C4-2B (cell line): ENCODE measurements at regions not wholly inside any gene's neighbourhood (a gene's known extent, or its start where the extent isn't known, plus 50 kb on each side); places are given as distances from the start of the nearest gene placed in this dataset.

Source experiments
- ZFX ChIP-seq: fragments of 450-650 bp; IDR thresholded peaks from 2 replicates; pipeline ENCODE4 v1.6.1; 2017
- TF ChIP-seq, protein P1 (sequence below): fragments of 450-650 bp; conservative IDR thresholded peaks from 2 replicates; pipeline ENCODE4 v1.5.1; 2017; ENCODE audit warnings: mild to moderate bottlenecking

DNA sequence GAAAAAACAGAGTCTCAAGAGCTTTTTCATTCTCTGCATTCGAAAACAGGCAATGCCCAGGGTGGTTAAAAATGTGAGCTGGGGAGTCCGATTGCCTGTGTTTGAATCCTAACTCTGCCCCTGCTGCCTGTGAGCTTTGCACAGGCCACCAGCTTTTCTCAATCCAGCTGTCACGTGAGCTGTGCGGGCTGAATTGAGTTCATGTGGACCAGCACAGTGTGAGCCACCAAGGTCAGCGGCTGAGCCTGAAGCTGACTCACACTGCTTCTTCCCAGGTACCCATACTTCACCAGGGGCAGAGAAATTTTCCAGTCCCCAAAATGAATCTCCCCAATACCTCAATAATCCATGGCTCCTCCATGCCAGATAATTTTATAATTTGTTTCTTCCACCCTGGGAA lies 64.4 kb upstream of the SLCO3A1 start:
- TF ChIP-seq, protein P1, sequence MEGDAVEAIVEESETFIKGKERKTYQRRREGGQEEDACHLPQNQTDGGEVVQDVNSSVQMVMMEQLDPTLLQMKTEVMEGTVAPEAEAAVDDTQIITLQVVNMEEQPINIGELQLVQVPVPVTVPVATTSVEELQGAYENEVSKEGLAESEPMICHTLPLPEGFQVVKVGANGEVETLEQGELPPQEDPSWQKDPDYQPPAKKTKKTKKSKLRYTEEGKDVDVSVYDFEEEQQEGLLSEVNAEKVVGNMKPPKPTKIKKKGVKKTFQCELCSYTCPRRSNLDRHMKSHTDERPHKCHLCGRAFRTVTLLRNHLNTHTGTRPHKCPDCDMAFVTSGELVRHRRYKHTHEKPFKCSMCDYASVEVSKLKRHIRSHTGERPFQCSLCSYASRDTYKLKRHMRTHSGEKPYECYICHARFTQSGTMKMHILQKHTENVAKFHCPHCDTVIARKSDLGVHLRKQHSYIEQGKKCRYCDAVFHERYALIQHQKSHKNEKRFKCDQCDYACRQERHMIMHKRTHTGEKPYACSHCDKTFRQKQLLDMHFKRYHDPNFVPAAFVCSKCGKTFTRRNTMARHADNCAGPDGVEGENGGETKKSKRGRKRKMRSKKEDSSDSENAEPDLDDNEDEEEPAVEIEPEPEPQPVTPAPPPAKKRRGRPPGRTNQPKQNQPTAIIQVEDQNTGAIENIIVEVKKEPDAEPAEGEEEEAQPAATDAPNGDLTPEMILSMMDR = no peak
- no peak for TF ChIP-seq ZFX
